NCI-H1694 (cell line): ENCODE measurements at regions not wholly inside any gene's neighbourhood (a gene's known extent, or its start where the extent isn't known, plus 50 kb on each side); places are given as distances from the start of the nearest gene placed in this dataset.
A peak's percentile ranks its signal among the peaks of the same experiment; 100 is the strongest.

Experiments
- DNase-seq: peaks from one replicate; lab custom pipeline; 2025; lab: John Stamatoyannopoulos, UW

GRCh38 chr18:70500748-70501147, 211.9 kb downstream of the SOCS6 start:
- DNase-seq: no peak

- no peak for DNase-seq
Measured at GRCh38 chr18:70499218-70499691, 210.4 kb downstream of the SOCS6 start.

- DNase-seq: no peak
Measured at GRCh38 chr18:70496353-70497294, 207.8 kb downstream of the SOCS6 start.

GRCh38 chr18:70494524-70494923, 205.7 kb downstream of the SOCS6 start:
- no peak for DNase-seq

- DNase-seq: no peak
Measured at GRCh38 chr18:70493461-70493860, 204.6 kb downstream of the SOCS6 start.

GRCh38 chr18:70491734-70492348, 203.0 kb downstream of the SOCS6 start:
- peak; percentile 14 for DNase-seq

- peak; percentile 28 for DNase-seq
Measured at GRCh38 chr18:70489986-70490933, 201.4 kb downstream of the SOCS6 start.

- DNase-seq: no peak
Measured at GRCh38 chr18:70489571-70489970, 200.7 kb downstream of the SOCS6 start.

- no peak for DNase-seq
Measured at GRCh38 chr18:70469916-70470315, 181.1 kb downstream of the SOCS6 start.

GRCh38 chr18:70468861-70469547, 180.2 kb downstream of the SOCS6 start:
- DNase-seq: no peak

GRCh38 chr18:70464343-70465114, 175.7 kb downstream of the SOCS6 start:
- DNase-seq: peak; percentile 7

- no peak for DNase-seq
Measured at GRCh38 chr18:70463085-70463484, 174.2 kb downstream of the SOCS6 start.

- no peak for DNase-seq
Measured at GRCh38 chr18:70462078-70462439, 173.2 kb downstream of the SOCS6 start.

- DNase-seq: no peak
Measured at GRCh38 chr18:70461323-70462077, 172.7 kb downstream of the SOCS6 start.

- no peak for DNase-seq
Measured at GRCh38 chr18:70459731-70460130, 170.9 kb downstream of the SOCS6 start.

- no peak for DNase-seq
Measured at GRCh38 chr18:70459251-70459650, 170.4 kb downstream of the SOCS6 start.

- DNase-seq: no peak
Measured at GRCh38 chr18:70457788-70458187, 168.9 kb downstream of the SOCS6 start.

GRCh38 chr18:70457223-70457622, 168.4 kb downstream of the SOCS6 start:
- DNase-seq: no peak

- no peak for DNase-seq
Measured at GRCh38 chr18:70456376-70456775, 167.5 kb downstream of the SOCS6 start.

- no peak for DNase-seq
Measured at GRCh38 chr18:70455731-70456130, 166.9 kb downstream of the SOCS6 start.
